Body of pancreas (tissue), 4 donors: ENCODE measurements at regions not wholly inside any gene's neighbourhood (a gene's known extent, or its start where the extent isn't known, plus 50 kb on each side); places are given as distances from the start of the nearest gene placed in this dataset.

ENCODE experiments used
- POLR2A ChIP-seq, 3 donors: fragments of 450-650 bp; IDR thresholded peaks; one replicate each; pipeline ENCODE4 v1.6.1; 2016; ENCODE audit warnings: antibody characterized with exemption in 3 of 3, mild to moderate bottlenecking in 2 of 3
- TF ChIP-seq, protein P1 (sequence below), 7 experiments: fragments of 450-650 bp in 4 of 7; fragments of 200-600 bp in 3 of 7; sonication (generic) in 3 of 7; IDR thresholded peaks; one replicate each; pipeline ENCODE4 v1.5.1; 2016 to 2019; ENCODE audit warnings: antibody characterized with exemption in 7 of 7

DNA sequence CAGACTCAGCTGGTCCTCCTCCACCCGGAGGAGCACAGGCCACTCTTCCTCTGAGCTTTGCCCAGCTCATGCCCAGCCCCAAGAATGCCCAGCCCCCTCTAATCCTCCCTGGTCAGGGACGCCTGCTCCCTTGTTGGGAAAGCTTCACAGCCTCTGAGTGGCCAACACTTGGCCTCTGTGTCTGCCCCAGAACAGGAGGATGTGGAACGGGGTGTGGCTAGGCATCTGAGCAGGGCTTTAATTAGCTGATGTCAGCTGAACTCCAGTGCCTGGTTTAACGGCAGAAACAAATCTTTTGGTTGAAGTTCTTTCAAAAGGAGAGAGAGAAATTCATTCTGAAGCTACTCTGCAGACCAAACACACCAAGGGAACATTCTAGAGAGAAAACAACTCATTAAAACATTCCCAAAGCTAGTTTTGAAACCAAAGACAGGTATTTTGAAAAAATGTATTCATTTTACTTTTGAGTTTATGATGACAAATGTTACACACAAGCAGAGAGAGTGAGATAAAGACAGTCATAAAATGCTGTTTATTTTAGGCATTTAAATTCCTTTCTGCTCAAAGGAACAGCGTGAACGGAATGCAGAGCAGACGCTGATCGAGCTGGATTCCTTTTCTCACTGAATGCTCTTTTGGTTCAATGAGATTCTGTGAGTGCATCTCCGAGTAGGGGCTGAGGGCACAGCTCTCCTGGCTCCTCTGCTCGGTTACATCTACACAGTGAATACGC lies 63.8 kb downstream of the RTP5 start:
- TF ChIP-seq, protein P1, sequence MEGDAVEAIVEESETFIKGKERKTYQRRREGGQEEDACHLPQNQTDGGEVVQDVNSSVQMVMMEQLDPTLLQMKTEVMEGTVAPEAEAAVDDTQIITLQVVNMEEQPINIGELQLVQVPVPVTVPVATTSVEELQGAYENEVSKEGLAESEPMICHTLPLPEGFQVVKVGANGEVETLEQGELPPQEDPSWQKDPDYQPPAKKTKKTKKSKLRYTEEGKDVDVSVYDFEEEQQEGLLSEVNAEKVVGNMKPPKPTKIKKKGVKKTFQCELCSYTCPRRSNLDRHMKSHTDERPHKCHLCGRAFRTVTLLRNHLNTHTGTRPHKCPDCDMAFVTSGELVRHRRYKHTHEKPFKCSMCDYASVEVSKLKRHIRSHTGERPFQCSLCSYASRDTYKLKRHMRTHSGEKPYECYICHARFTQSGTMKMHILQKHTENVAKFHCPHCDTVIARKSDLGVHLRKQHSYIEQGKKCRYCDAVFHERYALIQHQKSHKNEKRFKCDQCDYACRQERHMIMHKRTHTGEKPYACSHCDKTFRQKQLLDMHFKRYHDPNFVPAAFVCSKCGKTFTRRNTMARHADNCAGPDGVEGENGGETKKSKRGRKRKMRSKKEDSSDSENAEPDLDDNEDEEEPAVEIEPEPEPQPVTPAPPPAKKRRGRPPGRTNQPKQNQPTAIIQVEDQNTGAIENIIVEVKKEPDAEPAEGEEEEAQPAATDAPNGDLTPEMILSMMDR (IDR thresholded peaks at IDR 0.05): no peak
- no peak for TF ChIP-seq POLR2A (IDR thresholded peaks at IDR 0.05)
